OCI-LY7 (cell line): ENCODE measurements at regions not wholly inside any gene's neighbourhood (a gene's known extent, or its start where the extent isn't known, plus 50 kb on each side); places are given as distances from the start of the nearest gene placed in this dataset.

Experiments
- BruUV-seq: library from RNA; stranded (reverse); fragments of 400-500 nt; replicated peaks from 2 replicates; lab custom pipeline; 2021; lab: Mats Ljungman, UMichigan
- CTCF ChIA-PET: fragments of 300-600 bp; sonication (Branson Sonifier 250); formaldehyde crosslinking; loops from one replicate; lab custom pipeline; 2022; ENCODE audit warnings: antibody characterized with exemption; ENCODE audit not compliant: unreplicated experiment; lab: Charles Lee
- POLR2A ChIA-PET: fragments of 300-600 bp; sonication (Branson Sonifier 250); formaldehyde crosslinking; loops from one replicate; lab custom pipeline; 2022; ENCODE audit warnings: antibody characterized with exemption; lab: Charles Lee
- DNase-seq: peaks from one replicate; pipeline ENCODE4 v3.0.0-alpha.2; 2015; ENCODE audit warnings: low spot score
- H2AFZ ChIP-seq: fragments of 200-600 bp; sonication (generic), shearing (Covaris generic); 2 replicates; pipeline ENCODE4 v1.6.1; 2014; ENCODE audit warnings: mild to moderate bottlenecking, antibody characterized with exemption, low read length, moderate library complexity
- H3K27ac ChIP-seq: fragments of 200-600 bp; sonication (generic); 2 replicates; pipeline ENCODE4 v1.5.1; 2014; ENCODE audit warnings: mixed run types, low read depth, mild to moderate bottlenecking, moderate library complexity, low read length, inconsistent platforms; ENCODE audit not compliant: poor library complexity, severe bottlenecking
- H3K36me3 ChIP-seq: fragments of 200-600 bp; sonication (generic); 2 replicates; pipeline ENCODE4 v1.6.1; 2014; ENCODE audit warnings: mild to moderate bottlenecking, antibody characterized with exemption, low read length, moderate library complexity, mixed read lengths; ENCODE audit not compliant: insufficient read depth
- H3K4me1 ChIP-seq: fragments of 200-600 bp; sonication (generic); 2 replicates; pipeline ENCODE4 v1.5.1; 2014; ENCODE audit warnings: mild to moderate bottlenecking, low read length; ENCODE audit not compliant: insufficient read depth, poor library complexity, severe bottlenecking
- H3K4me2 ChIP-seq: fragments of 200-600 bp; sonication (generic); 2 replicates; pipeline ENCODE4 v1.6.1; 2014; ENCODE audit warnings: mild to moderate bottlenecking, low read length
- H3K4me3 ChIP-seq: fragments of 200-600 bp; sonication (generic); 2 replicates; pipeline ENCODE4 v1.5.1; 2014; ENCODE audit warnings: mild to moderate bottlenecking, low read depth, low read length; ENCODE audit not compliant: poor library complexity, severe bottlenecking
- H3K79me2 ChIP-seq: fragments of 200-600 bp; sonication (generic); 2 replicates; pipeline ENCODE4 v1.6.1; 2016; ENCODE audit warnings: low read depth, mild to moderate bottlenecking, low read length, moderate library complexity, mixed read lengths; ENCODE audit not compliant: insufficient read depth
- H3K9me2 ChIP-seq: fragments of 200-600 bp; sonication (generic); 2 replicates; pipeline ENCODE4 v1.6.1; 2016; ENCODE audit warnings: mild to moderate bottlenecking, low read length, mixed read lengths; ENCODE audit not compliant: insufficient read depth
- H3K9me3 ChIP-seq: fragments of 200-600 bp; sonication (generic); 2 replicates; pipeline ENCODE4 v1.6.1; 2014; ENCODE audit warnings: mild to moderate bottlenecking, mixed run types, low read length, mixed read lengths
- H4K20me1 ChIP-seq: fragments of 200-600 bp; sonication (generic); 2 replicates; pipeline ENCODE4 v1.6.1; 2014; ENCODE audit warnings: mild to moderate bottlenecking, antibody characterized with exemption, low read length, moderate library complexity, mixed read lengths; ENCODE audit not compliant: insufficient read depth
- CTCF ChIP-seq: fragments of 200-600 bp; sonication (generic); conservative IDR thresholded peaks from 2 replicates; pipeline ENCODE4 v1.5.1; 2014; ENCODE audit warnings: mild to moderate bottlenecking, antibody characterized with exemption, low read length, moderate library complexity, mixed read lengths
- EZH2phosphoT487 ChIP-seq: fragments of 200-600 bp; sonication (generic); IDR thresholded peaks from 2 replicates; pipeline ENCODE4 v1.6.1; 2018; ENCODE audit warnings: low read depth, borderline replicate concordance, mild to moderate bottlenecking, mixed run types, antibody characterized with exemption, low read length, moderate library complexity, mixed read lengths
- intact Hi-C: fragments of 100-400 bp; cut with micrococcal nuclease; formaldehyde crosslinking; loops from one replicate; pipeline ENCODE4 v1.10.0; 2022; ENCODE audit not compliant: unreplicated experiment

- CTCF ChIA-PET = interaction anchor here (0.9 kb wide), 1 partner anchor 11 kb away, joined by 3 read pairs; no protein-coding TSS in a partner anchor
These were observed 81.8 kb upstream of the ALDH1L1 start for GRCh38 chr3:126262227-126262626.

GRCh38 chr3:126261037-126261436 lies 80.7 kb upstream of the ALDH1L1 start:
- Histone ChIP-seq H3K27ac (peak overlapping the region; percentile 73), H3K4me1 (peaks cover 37% of the 10 kb centered on the region), H3K4me2 (peak overlapping the region; percentile 23; the same call in 1 of the 2 replicates), H3K79me2 (no peaks in the 10 kb centered on the region), H3K36me3 (no peaks in the 10 kb centered on the region), H3K4me3 (no peak overlapping the region), H4K20me1 (no peaks in the 10 kb centered on the region), H2AFZ (peak overlapping the region; percentile 70), H3K9me3 (no peaks in the 10 kb centered on the region), H3K9me2 (no peaks in the 10 kb centered on the region)
- TF ChIP-seq EZH2phosphoT487 (no peak), CTCF (peak; percentile 58)
- BruUV-seq = no TSS peak
- ChIA-PET POLR2A (interaction anchor here (0.6 to 1.1 kb wide), 4 partner anchors 9 to 28 kb away, joined by 3 read pairs; no protein-coding TSS in a partner anchor), CTCF (interaction anchor here (0.8 to 1.1 kb wide), 3 partner anchors 10 to 129 kb away, joined by 3 to 5 read pairs (median 4); no protein-coding TSS in a partner anchor)
- intact Hi-C loops = loop anchor here (1.0 kb wide), 1 partner anchor 94 kb away; no protein-coding TSS in a partner anchor
- peak; percentile 87 for DNase-seq

More at GRCh38 chr3:126262227-126262626, 81.8 kb upstream of the ALDH1L1 start:
- no TSS peak for BruUV-seq
- no peak overlapping the region for H3K27ac ChIP-seq
- H3K4me3 ChIP-seq = no peak overlapping the region
- no peaks in the 10 kb centered on the region for H3K79me2 ChIP-seq
- peaks cover 37% of the 10 kb centered on the region for H3K4me1 ChIP-seq
- intact Hi-C loops = no loop called here
- DNase-seq = no peak
- H3K4me2 ChIP-seq = no peak overlapping the region
- no peaks in the 10 kb centered on the region for H3K36me3 ChIP-seq
- no peaks in the 10 kb centered on the region for H3K9me2 ChIP-seq
- POLR2A ChIA-PET = interaction anchor here (0.9 to 1.0 kb wide), 2 partner anchors 12 to 19 kb away, joined by 3 read pairs; no protein-coding TSS in a partner anchor
- TF ChIP-seq CTCF (no peak), EZH2phosphoT487 (no peak)
- H4K20me1 ChIP-seq = no peaks in the 10 kb centered on the region
- no peaks in the 10 kb centered on the region for H3K9me3 ChIP-seq
- H2AFZ ChIP-seq = no peak overlapping the region
